HS-5 (cell line): ENCODE measurements at regions not wholly inside any gene's neighbourhood (a gene's known extent, or its start where the extent isn't known, plus 50 kb on each side); places are given as distances from the start of the nearest gene placed in this dataset.
"Not testable (repeated sequence)": the region's sequence is repeated elsewhere in the genome, so short reads cannot be mapped to it uniquely, and the experiment has no call there.

ENCODE experiments used
- DNase-seq: peaks from one replicate; pipeline ENCODE4 v3.0.0-alpha.2; 2012; ENCODE audit warnings: low read depth

DNA sequence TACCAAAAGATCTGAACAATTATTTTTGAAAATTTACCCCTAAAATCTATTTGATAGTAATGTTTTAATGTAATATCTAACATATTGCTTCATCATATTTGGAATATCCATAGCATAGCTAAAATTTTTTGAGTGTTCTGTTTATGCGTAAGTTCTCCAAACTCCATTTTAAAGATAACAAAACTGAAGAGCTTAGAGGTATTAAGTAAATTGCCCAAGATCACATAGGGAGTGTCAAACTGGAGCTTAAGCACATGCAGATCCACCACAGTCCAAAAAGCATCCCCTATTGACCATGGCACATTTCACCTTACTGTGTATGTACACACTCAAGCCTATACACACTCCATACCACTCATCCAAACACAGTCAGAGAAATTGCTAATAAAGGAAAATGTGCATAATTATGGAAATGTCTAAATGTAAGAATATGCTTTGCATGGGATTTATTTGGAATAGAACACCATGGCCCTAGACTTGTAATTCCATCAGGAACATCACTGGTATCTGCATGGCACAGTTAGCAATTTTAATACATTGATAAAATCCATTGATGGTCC lies 85.2 kb upstream of the TGFBR2 start:
- DNase-seq = no peak

DNA sequence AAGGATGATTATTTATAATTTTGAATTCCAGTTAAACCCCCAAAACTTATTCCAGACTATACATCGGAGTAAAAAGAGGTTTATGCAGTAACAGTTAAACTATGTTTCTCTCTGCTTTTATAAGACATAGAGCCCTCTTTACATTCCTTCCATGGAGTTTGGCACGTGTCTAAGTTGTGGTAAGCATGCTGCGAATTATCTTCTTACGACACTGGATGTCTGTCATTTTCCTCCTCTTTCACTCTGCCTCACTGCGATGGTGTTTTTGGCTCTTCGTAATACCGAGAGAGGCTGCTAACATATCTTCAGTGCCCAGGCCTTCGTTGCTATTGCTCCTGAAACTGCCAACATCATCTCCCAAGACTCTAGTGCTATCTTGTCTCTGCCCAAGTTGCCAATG lies 83.9 kb upstream of the TGFBR2 start:
- DNase-seq = no peak

DNA sequence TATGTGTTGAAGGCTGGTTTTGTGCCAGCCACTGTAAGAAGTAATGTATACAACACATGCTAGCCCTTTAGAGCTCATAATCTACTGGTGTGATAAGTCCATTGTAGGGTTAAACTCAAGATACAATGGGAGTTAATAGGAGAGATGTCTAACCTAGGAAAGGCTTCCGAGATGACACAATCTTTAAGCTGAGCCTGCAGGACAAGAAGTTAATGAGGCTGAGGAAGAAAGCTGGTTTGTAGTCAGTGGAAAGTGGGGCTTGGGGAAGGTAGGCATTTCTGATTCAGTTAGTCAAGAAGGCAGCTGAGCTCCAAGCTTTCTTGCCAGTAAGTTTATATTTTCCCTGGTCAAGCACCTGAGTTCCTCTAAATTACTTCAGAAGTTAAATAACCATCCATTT lies 83.0 kb upstream of the TGFBR2 start:
- DNase-seq = no peak

DNA sequence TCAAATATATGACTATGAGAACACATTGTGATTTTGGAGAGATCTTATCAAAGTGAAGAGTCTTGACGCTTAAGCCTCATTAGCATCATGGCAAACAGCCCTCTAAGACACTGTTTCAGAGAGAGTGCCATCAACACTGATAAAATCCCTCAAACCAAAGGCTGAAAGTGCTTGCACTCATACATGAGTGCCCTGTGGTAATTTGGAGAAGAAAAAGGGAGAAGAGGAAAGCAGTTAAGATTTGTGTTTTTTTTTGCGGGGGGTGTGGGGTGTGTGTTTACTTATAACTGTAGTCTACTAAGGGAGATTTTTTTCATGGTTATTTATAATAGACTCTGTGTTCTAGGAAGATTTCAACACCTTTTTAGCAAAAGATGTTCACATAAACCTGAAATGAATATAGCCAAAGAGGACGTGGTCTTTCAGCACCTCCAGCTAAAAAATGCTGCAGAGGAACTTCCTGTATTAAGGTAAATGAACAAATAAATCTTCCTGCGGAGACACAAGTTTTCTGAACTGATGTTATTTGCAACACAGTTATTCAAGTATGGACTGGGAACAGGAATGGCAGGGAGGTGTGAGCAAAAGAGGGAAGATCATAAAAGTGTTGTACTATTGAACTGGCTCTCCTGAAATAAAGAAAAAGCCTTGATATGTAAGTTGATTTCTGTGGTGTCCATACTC lies 81.9 kb upstream of the TGFBR2 start:
- DNase-seq = no peak

DNA sequence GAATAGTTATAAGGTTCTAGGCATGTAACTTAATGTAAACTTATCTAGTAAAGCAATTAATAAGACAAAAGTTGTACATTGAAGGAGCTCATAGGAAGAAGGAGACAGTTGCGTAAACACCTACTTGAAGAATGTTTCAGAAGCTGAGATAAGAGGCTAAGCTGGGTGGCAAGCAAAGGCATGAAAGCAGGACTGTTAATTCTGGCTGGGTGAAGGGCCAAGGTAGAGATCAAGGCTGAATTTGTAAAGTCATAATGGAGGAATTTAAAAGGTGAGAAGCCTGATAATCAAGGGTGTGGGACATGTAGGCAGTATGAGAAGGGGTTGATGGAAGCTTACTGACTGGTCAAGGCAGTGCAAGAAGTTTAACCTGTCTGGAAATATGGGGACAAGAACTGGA lies 80.4 kb upstream of the TGFBR2 start:
- DNase-seq = no peak

DNA sequence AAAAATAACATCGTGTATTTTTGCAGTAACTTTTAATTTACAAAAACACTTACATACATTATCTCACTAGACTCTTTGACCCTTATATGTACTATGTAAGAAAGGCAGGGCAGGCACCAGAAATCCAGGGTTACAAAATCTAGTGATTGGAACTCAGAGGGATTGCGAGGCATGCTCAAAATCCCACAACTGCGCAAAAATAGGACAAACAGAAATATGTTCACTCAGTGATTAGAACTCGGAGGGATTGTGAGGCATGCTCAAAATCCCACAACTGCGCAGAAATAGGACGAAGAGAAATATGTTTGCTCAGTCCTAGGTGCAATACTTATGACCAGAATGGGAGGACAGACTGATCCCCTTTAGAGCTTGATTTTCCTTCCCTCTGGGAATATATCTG lies 79.2 kb upstream of the TGFBR2 start:
- no peak for DNase-seq

DNA sequence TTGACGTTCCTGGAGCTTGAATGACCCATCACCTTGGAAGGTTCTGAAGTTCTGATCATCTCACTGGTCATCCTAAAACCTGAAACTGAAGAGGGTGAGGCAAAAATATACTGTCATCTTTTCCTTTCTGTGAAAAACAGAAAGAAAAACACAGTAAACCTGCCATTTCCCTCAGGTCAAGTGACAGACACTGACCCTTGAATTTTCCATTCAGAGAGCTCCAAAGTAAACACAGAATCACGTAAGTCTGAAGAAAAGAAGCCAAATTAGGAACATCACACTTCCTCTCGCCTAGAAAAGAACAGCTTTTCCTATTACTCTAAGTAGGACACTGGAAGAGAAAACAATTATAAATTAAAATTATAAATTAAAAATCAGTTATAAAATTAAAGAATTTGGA lies 78.7 kb upstream of the TGFBR2 start:
- DNase-seq = no peak

DNA sequence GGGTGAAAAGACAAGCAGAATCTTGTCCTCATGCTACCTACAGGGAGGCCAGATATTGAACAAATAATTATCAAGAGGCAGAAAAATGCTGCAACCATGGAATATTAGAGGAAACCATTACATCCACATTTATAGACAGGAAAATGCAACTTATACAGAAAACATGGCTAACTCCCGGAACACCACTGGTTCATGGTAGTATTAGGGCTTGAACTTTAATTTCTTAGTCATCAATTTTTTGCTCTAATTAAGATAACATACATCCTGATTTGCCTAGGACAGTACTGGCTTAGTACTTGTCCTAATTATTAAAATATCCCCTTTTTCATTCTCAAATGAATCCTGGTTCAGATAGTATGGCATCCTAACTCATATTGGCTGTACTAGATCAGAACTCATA lies 76.3 kb upstream of the TGFBR2 start:
- DNase-seq = no peak

DNA sequence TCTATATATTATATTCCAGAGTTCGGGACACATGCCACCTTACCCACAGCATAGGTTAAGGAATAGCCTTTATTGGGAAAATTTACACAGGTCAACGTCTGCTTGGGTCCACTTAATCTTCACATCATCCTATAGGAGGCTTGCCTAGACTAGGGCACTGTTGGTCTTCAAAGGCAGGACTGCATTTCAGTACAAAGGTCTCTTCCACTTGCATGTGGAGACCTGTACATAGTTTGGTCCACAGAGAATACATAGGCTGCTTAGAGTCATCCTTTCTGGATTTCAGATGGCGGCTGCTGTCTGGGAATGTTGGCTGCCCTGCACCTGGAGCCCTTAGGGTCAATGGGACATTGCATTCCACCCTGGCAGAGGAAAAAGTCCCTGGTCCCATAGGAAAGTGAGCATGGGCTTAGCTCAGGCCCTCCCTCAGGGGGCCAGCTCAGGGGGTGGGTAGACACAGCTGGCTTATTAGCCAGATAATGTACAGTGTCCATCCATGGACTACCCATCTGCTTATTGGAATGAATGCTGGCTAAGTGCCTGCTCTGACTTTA lies 75.3 kb upstream of the TGFBR2 start:
- DNase-seq = no peak

DNA sequence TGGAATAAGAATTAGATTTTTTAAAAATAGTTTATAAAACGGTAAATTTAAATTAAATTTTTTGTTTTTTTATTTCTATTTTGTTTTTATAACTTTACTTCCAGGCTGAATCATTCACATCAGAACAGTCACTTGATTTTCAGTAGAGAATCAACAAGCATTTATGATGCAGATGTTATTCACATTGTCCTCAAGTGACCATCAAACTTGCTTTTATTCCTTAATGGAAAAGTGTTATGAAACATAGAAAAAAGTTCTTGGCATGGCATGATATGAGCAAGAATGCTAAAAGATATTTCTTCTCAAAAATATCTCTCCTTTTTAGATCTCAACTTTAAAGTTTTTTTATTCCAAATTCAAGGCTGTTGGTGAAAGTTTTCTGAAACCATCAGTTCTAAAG lies 70.9 kb upstream of the TGFBR2 start:
- no peak for DNase-seq

DNA sequence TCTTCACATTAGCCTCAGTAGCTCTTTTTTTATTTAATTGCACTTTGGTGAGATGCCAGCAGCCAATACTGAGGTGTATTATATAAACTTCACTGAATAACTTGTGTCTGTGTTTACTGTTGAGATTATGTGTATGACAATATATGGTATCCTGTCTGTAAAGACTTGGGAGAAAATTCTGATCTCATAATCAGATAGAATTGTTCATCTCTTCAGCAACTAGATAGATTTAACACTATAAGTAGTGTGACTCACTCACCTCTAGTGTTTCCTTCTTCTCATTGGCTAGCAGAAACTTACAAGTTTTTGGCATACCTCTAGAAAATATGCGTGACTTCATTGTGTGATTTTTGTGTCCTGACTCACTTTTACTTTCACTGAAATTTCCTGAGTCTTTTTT lies 67.6 kb upstream of the TGFBR2 start:
- peak; percentile 82 for DNase-seq

DNA sequence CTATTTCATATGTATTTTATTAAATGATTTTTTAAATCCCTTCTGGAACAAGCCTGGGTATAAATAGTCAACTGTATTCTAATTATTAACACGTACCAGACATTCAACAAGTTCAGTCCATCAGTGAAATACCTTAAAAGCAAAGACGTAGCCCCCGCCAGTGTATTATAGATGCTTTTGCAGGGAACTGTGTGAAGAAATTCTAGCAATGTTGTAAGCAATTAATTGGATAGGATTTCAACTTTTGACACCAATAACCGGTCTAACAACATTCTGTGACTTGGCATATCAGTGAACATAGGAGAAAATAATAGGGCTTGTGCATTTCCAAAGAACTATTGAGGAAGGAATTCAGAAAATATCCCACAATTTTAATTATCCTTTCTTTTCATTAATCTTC lies 67.2 kb upstream of the TGFBR2 start:
- no peak for DNase-seq

DNA sequence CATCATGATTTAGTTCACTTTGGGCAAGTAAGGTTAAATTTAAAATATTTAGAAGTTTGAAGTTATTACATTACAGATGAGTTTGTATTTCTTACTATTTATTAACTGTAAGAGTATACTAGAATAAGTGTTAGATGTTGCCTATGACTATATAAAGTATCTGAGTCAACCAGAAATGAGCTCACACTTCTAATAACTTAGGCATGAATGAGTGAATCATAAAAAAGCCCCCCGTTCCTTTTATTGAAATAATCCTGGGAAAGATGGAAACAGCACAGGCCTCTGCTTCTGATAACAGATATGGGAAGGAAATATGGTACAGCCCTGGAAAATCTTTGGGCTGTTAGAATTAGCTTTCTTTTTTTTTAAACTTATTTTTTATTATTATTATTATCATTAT lies 66.6 kb upstream of the TGFBR2 start:
- no peak for DNase-seq

DNA sequence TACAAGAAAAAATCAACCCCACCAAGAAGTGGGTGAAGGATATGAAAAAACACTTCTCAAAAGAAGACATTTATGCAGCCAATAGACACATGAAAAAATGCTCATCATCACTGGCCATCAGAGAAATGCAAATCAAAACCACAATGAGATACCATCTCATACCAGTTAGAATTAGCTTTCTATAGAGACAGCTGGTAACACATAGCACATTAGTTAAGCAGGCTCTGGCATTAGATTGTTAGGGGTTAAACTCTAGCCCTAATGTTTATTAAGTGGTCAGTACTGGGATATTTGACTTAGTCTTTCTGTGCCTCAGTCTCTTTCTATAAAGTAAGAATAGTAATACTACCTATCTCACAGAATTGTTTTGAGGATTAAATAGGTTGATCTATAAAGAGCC lies 65.2 kb upstream of the TGFBR2 start:
- DNase-seq = not testable (repeated sequence)

DNA sequence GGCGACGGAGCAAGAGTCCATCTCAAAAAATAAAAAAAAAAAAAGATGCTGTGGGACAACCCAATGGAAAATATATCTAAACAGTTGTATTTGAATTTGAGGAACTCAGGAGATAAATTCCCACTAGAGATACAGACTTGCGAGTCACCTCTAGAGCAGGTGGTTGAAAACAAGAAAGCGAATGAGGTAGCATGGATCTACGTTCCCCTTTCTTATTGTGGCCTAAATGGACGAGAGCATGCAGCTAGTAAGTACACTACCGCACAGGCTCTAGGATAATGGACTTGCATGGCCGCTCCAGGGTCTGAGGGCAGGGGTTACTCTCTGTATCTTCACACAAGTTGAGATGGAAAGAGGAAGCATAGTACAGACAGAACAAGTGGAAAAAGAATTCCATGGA lies 63.5 kb upstream of the TGFBR2 start:
- DNase-seq = no peak

DNA sequence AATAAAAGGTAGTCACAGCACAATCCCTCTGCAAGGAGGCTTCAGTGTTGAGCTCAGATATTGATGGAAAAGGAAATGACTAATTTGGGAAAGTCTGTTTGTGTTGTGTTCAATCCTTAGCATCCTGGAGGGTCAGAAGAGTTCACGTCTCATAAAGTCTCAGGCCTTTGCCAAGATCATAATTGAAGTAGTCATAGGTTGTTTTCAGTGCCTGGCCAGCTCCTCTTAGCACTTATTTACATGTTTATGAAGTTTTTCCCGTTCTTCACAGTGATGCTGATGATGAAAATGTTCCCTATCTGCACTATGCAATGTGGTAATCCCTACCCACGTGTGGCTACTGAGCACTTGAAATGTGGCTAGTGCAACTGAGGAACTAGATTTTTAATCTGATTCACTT lies 61.6 kb upstream of the TGFBR2 start:
- peak; percentile 86 for DNase-seq

DNA sequence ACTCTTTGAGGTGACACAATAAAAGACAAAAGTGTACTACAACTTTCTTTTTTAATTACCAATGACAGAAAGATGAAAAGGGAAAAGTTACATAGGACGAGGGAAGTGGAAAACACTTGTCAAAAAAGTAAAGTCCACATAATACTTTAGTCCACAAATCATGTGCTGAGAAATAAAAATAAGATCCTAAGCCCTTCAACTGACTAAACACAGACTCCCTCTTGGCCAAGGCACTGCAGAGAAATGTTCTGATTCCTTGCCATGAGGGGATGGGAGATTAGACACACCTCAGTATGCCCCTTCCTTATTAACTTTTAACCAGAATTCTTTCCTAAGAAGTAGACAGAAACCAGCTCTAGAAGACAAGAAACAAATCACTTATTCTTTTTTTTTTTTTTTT lies 59.5 kb upstream of the TGFBR2 start:
- no peak for DNase-seq

DNA sequence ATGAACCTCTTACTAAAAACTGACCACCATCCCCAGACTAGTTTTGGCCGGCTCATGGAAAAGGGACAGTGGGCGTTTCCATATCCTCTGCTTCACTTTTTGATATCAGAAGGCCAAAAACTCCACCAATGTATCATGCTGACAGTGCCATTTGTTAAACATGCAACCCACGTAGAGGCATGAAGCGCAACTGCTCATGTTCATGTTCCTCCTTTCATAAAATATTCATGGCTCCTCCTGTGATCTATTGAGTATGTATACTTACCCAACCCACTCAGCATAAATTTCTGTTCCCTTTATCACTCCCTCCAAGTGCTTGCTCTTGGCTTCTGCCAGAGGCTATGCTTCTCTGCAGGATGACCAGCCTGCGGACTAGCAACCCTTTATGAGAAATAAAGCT lies 58.7 kb upstream of the TGFBR2 start:
- DNase-seq = no peak

DNA sequence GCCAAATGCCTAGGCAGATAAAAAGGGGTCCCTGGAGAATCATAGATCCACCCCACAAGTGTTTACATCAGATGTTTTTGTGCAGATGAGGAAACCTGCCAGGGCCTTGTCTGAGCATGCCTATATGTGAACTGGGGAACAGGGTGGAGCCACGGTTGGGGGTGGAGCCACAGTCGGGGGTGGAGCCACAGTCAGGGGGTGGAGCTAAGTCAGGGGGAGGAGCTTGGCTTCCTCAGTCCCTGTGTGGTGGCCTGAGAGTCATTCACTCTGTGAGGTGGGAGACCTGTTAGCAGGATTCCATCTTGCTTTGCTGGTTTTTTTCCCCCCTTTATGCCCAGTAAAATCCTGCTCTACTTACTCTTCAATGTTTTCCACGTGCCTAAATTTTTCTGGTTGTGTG lies 57.8 kb upstream of the TGFBR2 start:
- DNase-seq = no peak

DNA sequence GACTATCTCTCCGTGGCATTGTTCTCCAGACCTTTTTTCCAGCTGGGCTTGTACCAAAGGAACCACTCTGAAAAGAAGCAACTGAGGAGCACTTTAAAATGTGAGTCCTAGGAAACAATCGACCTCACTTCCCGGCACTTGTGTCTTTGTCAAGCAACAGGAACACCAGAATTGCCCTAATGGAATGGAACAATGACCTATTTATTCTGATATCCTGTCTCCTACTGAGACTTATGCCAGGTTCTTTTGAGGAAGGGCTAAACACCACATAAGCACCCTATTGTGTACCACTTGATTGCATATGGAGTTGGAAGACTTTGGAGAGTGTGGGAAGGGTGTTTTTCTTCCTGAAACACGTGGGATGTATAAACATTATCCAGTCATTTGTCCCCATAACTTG lies 56.8 kb upstream of the TGFBR2 start:
- no peak for DNase-seq

DNA sequence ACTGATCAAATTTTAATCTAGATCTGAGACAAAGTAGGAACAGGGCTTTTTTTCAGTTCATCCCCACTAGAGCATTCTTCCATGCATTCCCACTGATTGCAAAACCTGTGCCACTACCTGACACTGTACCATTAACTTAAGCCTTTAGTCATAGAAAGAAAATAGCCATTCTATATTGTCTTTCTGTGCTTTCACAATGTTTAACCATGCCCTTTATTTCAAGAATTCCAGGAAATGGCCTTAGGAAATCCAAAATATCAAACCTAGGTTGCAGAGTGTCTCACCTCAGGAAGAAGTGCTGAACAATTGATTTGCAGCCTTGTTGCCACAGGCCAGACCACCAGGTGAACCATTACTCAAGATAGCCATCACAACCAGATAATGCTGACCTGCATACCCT lies 56.2 kb upstream of the TGFBR2 start:
- no peak for DNase-seq

DNA sequence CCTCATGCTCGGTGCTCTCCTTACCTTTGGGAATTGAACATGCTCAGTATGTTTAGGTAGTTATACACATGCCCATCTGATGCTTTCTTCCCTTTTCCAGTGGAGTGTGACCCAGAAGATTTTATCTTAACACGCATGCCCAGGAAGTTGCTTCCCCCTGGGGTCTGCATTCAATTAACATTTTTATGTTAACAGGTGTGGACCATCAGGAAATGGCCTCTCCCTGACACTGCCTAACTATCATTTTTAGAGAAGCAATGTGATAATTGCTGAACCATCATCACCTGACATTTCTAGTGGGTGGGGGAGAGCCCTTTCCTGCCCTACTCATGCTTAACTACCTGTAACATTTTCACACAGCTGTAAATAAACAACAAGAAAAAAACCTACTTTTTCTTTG lies 55.1 kb upstream of the TGFBR2 start:
- no peak for DNase-seq

DNA sequence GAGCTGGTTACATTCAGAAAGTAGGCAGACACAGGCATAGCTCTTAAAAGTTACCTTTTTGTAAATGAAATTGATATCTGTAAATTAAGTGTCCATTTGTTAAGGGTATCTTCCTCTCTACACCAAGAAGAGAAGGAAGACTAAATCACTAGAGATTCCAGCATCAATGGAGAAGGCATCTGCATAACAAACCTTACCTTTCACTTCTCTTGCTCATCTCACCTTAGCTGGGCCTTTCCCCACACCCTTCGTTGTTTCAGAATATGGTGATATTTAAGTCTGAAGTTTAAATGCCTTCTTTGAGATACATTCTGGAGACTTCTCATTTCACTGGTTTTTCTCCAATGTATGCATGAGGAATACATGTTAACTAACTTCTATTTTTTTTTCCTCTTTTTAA lies 54.5 kb upstream of the TGFBR2 start:
- no peak for DNase-seq

DNA sequence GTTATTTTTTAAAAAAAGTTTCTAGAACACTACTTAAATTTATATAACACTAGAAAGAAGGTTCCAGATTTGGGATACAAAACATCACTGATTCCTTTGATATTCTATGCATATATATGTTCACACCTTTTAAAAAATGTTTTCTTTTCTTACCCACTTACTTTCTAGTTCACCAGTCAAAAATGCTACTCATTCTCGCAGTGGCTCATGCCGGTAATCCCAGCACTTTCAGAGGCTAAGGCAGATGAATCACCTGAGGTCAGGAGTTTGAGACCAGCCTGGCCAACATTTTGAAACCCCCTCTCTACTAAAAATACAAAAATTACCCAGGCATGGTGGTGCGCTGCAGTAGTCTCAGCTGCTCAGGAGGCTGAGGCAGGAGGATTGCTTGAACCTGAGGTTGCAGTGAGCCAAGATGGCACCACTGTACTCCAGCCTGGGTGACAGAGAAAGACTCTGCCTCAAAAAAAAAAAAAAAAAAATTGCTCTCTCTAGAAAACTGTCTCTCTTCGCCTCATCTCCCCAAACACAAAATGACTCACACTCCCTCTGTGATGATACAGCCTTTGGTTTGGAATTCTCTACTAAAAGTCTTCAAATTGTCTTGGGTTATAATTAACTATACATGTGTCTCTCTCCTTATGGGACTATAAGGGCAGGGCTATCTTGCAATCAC lies 52.6 kb upstream of the TGFBR2 start:
- DNase-seq = no peak
